NCI-H748 (cell line): ENCODE measurements at regions not wholly inside any gene's neighbourhood (a gene's known extent, or its start where the extent isn't known, plus 50 kb on each side); places are given as distances from the start of the nearest gene placed in this dataset.
"Not testable (repeated sequence)": the region's sequence is repeated elsewhere in the genome, so short reads cannot be mapped to it uniquely, and the experiment has no call there.

ENCODE experiments used
- DNase-seq: peaks from one replicate; lab custom pipeline; 2025; ENCODE audit not compliant: unreplicated experiment; lab: John Stamatoyannopoulos, UW

GRCh38 chr12:3419558-3419957, 71.4 kb upstream of the PRMT8 start:
- peak; percentile 57 for DNase-seq

DNA sequence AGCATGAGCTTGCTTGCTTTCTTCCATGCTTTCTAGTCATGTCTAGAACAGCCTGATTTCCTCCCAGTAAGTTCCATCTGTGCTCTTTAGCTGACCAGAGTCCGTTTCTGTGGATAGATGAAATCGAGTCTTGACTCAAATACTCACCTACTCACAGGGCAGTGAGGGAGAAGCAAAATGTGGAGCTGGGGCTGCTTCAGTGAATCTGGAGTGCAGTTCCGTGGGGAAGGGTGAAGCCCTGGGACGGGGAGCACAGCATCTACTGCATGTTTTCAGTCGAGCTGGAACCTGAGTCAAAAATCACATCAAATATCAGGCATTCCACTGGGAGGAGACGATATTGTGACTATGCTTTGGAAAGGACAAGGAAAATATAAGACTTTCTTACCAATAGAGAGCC, 70.3 kb upstream of the PRMT8 start:
- DNase-seq, result no peak

GRCh38 chr12:3421191-3421978, 69.6 kb upstream of the PRMT8 start:
- no peak for DNase-seq

GRCh38 chr12:3424796-3425195, 66.2 kb upstream of the PRMT8 start:
- DNase-seq, result not testable (repeated sequence)

- no peak for DNase-seq
These were observed 63.0 kb upstream of the PRMT8 start for GRCh38 chr12:3427956-3428355.

GRCh38 chr12:3428631-3429030, 62.4 kb upstream of the PRMT8 start:
- no peak for DNase-seq

GRCh38 chr12:3429523-3429922, 61.5 kb upstream of the PRMT8 start:
- not testable (repeated sequence) for DNase-seq

DNA sequence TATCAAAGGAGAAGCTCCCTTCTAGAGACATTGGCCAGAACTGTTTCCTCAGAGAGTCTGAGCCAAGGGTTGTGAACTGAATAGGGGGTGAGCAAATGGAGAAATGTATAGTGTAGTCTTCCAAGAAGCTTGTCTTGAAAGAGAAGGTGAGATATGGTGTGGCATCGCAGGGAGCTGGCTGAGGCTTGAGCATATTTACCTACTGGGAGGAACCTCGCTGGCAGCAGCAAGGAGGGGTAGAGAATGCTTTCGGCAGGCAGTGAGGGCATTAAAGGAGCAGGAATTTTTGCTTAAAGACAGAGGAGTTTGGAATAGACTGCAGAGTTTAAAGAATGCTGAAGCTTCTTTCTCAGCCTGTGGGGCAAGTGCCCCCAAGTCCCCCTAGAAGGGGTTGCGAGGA, 59.3 kb upstream of the PRMT8 start:
- DNase-seq, result no peak

- no peak for DNase-seq
These were observed 58.7 kb upstream of the PRMT8 start for GRCh38 chr12:3432176-3432742.

GRCh38 chr12:3432868-3433267, 58.1 kb upstream of the PRMT8 start:
- no peak for DNase-seq

DNA sequence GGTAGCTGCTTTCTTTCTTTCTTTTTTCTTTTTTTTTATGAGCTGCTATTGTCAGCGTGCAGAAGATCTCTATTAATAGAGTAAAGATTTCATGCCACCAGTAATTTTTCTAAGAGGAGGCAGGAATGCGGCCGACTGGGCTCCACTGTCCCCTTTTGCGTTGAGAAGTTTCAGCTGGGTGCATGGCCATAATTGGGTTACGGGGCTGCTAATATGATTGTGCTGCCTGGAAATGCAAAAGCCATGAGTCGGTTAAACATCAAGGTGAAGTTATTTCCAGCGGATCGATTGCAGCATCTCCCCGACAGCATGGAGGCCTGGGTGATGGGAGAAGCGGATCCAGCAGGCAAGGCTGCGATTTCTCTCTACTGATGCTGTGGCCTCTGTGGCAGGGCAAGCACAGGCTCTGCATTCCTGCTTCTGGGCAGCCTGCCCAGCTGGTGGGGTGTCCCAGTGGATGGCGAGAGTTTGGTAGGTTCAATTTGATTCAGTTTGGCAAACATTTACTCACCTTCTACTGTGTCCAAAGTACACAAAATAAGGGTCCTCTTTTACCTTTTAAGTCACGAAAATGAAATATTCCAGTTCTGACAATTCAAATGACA, 54.4 kb upstream of the PRMT8 start:
- DNase-seq, result peak; percentile 53

- DNase-seq, result no peak
These were observed 53.0 kb upstream of the PRMT8 start for GRCh38 chr12:3437986-3438385.

DNA sequence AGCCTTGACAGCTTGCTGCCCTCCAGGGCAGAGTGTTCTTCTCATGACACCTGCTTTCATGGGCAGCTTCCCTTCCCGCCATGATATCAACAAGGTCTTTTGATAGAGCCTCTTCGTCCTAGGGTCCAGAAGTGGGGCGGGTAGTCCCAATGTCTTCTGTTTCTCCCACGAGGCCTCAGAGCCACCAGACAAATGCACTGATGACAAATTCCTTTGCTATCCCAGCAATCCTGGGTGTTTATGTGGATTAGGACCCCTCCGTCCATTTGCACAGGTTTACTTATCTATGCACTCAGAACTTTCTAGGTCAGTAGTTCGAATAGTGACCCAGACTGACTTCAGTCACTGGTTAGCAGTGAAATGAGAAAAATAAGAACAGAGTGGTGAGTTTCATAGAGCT, 52.6 kb upstream of the PRMT8 start:
- no peak for DNase-seq
